Stimulated activated naive CD4-positive, alpha-beta T cell treated with Interleukin-2 at 50 U/mL for 16 hours (primary cell): ENCODE measurements at regions not wholly inside any gene's neighbourhood (a gene's known extent, or its start where the extent isn't known, plus 50 kb on each side); places are given as distances from the start of the nearest gene placed in this dataset.

Source experiments
- DNase-seq: peaks from one replicate; lab custom pipeline; 2025; lab: John Stamatoyannopoulos, UW

GRCh38 chr15:93485438-93486327 is 396.7 kb upstream of the RGMA start:
- no peak for DNase-seq

DNA sequence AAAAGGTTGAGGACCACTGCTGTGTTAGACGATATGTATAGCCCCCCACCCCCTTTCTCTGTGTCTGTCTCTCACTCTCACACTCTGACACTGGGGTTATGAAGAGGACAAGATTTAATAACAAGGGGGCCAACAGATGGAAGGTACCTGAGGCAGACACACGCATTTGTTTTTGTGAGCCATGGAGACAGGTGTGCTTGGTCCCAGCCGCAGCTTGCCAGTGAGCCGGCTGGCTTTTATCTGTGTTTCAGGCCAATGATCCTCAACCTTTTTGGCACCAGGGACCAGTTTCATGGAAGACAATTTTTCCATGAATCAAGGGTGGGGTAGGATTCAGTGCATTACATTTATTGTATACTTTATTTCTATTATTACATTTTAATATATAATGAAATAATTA is 394.9 kb upstream of the RGMA start:
- no peak for DNase-seq

DNA sequence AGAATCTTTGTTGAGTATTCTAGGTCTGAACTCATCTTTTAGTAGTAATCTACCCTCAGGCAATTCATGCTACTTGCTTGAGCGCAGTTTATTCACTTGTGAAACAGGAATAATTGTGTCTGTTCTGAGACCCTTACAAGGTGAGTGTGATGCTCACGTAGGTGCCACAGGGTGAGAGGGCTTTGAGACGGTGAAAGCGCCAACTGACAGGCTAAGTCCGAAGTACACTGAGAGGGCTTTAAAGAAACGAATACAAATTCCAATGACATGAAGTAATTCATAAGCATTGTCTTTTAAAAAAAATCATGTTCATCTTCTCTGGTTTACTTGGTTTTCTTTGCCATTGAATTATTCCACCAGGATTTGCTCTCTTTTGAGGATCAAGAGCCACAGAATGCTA is 393.7 kb upstream of the RGMA start:
- no peak for DNase-seq

DNA sequence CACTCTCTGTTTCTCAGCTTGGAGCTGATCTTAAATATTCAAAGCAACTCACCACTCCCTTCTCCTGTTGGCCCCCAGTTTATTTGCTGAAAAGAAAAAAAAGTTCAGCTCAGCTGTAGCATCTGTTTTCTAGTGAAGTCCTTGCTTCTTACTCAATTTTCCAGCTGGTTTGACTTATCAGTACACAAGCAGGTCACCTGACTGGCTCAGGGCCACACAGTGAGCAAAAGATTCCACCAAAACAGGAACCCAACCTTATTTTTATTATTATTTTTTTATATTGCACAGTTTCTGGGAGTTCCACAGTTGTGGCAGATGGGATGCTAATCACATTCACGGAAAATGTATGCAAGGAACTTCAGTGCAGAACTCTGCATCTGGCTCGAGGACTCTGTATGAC is 390.7 kb upstream of the RGMA start:
- no peak for DNase-seq

- no peak for DNase-seq
Observed at GRCh38 chr15:93478947-93479346, 389.9 kb upstream of the RGMA start.

- no peak for DNase-seq
Observed at GRCh38 chr15:93477721-93478120, 388.7 kb upstream of the RGMA start.

- no peak for DNase-seq
Observed at GRCh38 chr15:93477188-93477587, 388.2 kb upstream of the RGMA start.

- DNase-seq, result no peak
Observed at GRCh38 chr15:93476491-93477177, 387.6 kb upstream of the RGMA start.

DNA sequence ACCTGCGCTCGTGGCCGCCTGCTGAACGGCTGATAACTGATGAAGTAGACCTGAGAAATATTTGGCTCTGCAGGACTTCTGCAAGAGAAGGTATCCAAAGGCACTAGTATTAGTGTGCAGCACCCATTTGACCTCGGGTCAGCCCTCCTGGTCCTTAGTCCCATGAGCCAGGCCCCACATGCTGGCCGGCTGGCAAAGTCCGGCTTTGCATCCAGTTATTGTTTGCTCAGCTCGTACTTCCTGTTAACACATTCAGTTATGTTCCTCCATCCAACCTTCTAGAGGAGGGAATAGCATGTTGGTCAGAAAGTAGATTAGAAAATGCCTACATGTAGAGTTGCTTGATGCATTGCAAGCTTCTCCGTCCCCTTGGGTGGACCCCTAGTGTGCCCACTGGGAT is 385.7 kb upstream of the RGMA start:
- DNase-seq, result no peak

DNA sequence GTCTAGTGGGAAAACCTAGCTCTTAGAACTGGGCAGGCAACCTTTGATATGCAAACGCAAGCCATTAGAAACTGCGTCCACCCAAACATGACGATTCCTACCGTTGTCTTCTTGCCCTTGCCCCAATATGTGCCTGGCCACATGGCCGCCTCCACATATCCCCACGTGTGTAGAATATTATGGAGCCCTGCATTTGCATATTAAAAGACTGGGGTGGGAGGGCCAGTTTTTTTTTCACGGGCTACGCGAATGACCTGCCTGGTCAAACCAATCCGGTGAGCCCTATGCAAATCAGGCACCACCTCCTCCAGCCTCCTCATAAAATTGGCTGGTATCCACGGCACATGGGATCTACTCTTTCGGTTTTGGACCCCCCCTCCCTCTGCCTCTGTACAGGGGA is 381.0 kb upstream of the RGMA start:
- DNase-seq, result no peak

GRCh38 chr15:93467337-93467736 is 378.3 kb upstream of the RGMA start:
- DNase-seq, result no peak

GRCh38 chr15:93466380-93466779 is 377.4 kb upstream of the RGMA start:
- DNase-seq, result no peak

- DNase-seq, result no peak
Observed at GRCh38 chr15:93462690-93463089, 373.7 kb upstream of the RGMA start.

- no peak for DNase-seq
Observed at GRCh38 chr15:93460717-93461116, 371.7 kb upstream of the RGMA start.

DNA sequence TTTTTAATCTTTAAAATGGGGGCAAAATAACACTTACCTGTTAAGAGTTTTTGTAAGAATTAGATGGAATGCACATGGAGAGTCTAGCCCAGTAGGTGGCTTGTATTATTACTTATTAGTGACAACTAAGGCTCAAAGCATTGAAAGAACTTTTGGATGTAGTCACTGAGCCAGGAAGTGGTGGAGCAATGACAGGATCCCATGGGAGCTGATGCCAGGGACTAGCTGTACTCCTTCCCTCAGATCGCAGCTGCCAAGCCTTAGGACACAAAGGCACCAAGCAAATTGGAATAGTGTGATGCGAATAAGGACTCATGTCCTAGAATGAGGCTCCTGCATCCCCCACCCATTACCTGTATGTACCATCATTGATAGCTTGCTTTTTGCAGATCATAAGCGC is 370.4 kb upstream of the RGMA start:
- no peak for DNase-seq

DNA sequence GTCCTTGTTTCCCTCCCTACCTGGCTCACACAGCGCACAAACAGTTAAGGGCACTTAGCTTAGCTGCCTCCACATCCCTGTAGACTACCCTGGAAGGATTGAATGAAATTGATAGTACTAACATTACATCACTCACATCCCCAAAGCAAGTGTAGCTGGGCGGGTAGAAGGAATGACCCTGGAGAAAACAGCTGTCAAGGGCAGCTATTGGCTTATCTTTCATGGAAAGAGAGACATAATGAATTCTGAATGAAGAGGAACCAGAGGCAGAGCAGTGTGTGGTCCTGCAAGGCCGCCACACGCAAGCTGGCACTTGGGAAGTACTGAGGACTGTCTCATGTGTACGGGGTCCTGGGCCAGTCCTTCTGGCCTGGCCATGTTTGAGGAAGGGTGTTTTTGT is 369.6 kb upstream of the RGMA start:
- DNase-seq, result no peak

GRCh38 chr15:93454788-93455187 is 365.8 kb upstream of the RGMA start:
- no peak for DNase-seq

DNA sequence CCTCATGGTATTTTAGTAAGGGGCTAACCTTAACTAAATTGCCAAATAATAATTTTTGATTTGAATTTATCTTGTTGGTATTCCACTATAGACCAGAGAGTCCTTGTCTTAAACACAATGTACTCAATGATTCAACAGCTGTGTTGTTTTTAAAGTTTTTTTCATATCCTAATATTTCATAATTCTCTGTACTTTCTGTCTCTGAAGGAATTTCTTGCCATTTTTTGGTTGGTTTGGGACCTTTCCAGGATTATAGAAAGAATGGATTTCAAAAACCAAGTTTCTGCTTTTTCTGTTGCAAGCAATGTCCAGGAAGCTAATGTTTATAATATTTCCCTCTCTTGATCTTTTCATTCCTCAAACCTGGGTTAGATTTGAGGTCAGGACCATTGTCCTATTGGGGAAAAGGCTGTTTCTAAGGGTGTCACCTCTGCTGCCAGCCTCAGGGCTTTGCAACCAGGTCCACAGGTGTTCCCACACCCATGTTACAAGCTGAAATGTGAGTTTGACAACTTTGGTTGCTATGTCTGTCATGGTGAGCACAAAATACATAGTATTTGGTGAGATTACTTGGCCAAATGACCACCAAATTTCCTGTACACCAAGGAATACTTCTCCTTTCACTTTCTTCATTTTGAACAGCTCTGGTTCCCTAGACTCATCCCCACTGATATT is 363.7 kb upstream of the RGMA start:
- DNase-seq, result no peak

GRCh38 chr15:93451822-93452221 is 362.8 kb upstream of the RGMA start:
- DNase-seq, result no peak

DNA sequence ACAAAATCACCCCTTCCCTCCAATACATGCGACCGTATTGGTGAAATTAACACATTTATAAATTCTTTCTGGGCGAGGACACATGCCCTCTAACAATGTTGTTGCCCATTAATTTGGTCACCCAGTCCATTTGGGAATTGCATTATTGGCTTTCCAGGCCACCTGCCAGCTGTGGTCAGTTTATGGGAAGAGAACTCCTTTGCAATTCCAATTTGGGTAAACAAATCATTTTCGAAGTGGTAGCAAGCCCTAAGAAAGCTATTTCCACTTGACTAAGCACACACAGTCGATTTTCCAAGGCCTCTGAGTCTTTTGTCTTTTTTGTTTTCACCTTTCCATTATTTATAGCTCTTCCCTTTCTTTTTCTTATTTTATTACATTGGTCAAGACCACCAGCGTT is 362.3 kb upstream of the RGMA start:
- DNase-seq, result no peak

- no peak for DNase-seq
Observed at GRCh38 chr15:93449798-93450197, 360.8 kb upstream of the RGMA start.

- DNase-seq, result no peak
Observed at GRCh38 chr15:93438310-93438709, 349.3 kb upstream of the RGMA start.

DNA sequence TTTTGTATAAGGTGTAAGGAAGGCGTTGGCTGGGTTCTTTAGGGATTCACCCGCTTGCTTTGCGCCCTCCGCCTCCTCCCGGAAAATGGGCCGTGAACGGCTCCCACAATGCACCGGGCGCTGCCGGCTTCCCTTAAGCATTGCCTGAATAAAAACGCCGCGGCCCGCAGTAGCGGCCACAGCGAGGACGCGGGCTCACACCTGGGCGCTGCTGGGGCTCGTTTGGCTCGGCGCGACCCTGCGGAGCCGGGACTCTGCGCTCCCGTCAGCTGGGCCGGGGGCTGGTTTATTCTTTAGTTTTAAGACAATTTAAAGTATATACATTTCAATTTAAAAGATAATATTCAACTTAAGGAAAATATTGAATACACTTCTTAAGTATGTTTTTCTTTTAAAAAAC is 343.5 kb upstream of the RGMA start:
- no peak for DNase-seq
